DMS79 (cell line): ENCODE measurements at regions not wholly inside any gene's neighbourhood (a gene's known extent, or its start where the extent isn't known, plus 50 kb on each side); places are given as distances from the start of the nearest gene placed in this dataset.
"Not testable (repeated sequence)": the region's sequence is repeated elsewhere in the genome, so short reads cannot be mapped to it uniquely, and the experiment has no call there.

ENCODE experiments used
- DNase-seq: peaks from one replicate; lab custom pipeline; 2025; lab: John Stamatoyannopoulos, UW

- not testable (repeated sequence) for DNase-seq
Measured at GRCh38 chr1:146640671-146641070, 297.5 kb upstream of the NBPF12 start.

DNA sequence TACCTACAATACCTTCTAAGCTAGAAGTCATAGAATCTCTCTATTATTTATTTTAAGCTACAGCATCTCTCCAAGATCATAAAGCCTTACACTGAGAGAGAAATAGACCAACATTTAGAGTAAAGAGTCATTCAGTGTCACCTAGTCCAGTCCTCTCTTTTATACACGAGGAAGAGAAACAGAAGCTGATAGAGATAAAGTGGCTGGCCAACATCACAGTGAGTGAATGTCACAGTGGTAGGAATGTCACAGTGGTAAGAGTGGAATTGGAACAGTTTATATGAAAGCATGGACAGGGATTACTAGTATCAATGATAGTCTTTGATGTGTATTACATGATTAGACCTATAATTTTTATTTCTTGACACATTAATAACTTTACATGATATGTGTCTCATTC is 307.8 kb upstream of the NBPF12 start:
- DNase-seq, result not testable (repeated sequence)

- DNase-seq, result not testable (repeated sequence)
Measured at GRCh38 chr1:146618582-146618981, 319.5 kb upstream of the NBPF12 start.

DNA sequence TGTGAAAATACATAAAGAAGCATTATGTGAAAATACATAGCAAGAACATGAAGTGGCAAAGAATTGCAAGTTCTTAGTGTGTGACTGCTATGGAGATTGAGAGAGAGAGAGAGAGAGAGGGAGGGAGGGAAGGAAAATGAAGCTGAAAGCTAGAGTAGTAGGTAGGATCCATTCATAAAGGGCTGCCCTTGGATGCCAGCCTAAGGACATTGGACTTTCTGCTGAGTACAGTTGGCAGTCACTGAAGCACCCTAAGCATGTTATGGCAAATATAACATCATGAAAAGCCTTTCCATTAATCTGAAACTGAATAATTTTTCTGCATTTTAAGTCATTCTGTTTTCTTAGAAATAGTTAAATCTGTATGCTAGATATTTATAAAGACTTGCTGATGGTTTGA is 333.4 kb upstream of the NBPF12 start:
- DNase-seq, result not testable (repeated sequence)

GRCh38 chr1:146600720-146601307 is 337.3 kb upstream of the NBPF12 start:
- not testable (repeated sequence) for DNase-seq

GRCh38 chr1:146599906-146600305 is 338.2 kb upstream of the NBPF12 start:
- DNase-seq, result not testable (repeated sequence)

DNA sequence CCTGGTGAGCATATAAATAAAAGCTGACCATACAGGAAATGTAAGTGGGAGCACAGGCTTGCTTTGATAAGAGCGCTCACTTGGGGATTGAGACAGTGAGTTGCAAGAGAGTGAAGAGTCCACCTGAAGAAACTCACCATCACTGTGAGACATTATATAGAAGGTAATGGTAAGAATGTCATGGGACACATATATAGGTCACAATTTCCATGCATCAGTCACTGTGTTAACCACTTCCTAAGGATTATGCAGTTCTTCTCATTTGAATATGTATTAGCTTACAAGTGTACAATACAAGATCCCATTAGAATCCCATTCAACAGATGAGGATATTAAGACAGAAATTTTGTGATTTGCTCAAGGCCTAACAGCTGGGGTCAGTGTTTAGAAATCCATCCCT is 352.4 kb upstream of the NOTCH2NLA start:
- DNase-seq, result not testable (repeated sequence)

DNA sequence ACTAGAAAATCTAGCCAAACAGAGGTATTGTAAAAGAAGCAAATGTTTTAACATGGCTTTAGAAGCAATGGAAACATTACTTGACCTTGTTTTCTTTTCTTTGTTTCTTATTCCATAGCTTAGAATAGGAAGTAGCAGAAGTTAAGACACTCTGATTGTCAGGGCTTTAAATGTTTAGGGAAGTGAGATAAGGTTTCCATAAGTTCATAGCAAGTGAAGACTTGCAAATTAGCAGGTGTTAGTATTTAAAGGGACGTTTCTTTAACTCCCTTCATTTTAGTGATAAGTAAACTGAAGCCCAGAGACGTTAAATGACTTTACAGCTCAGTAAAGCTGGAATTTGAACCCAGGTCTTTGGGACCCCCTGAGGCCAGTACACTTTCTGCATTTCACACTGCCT is 338.7 kb upstream of the NOTCH2NLA start:
- DNase-seq, result not testable (repeated sequence)

DNA sequence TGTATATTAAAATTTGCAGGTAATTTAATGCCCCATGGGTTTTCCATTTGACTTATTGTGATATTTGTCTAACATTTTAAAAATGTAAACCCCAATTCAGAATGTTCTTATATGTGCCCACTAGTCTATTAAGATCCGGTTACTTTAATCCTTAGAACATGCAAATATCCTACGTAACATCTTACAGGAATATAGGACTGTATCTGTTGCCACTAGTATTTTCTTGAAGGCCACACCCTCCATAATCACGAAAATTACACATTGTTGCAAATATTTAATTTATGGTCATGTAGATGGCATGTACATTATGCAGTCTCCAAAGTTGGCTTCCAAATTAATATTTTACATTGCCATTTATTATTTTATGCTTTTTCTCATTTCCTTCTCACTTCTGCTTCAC is 329.2 kb upstream of the NOTCH2NLA start:
- DNase-seq, result not testable (repeated sequence)

- not testable (repeated sequence) for DNase-seq
Measured at GRCh38 chr1:146556405-146556804, 327.6 kb upstream of the NOTCH2NLA start.

- DNase-seq, result not testable (repeated sequence)
Measured at GRCh38 chr1:146552414-146552813, 323.6 kb upstream of the NOTCH2NLA start.

GRCh38 chr1:146548684-146549083 is 319.9 kb upstream of the NOTCH2NLA start:
- DNase-seq, result not testable (repeated sequence)

GRCh38 chr1:146546189-146546588 is 317.4 kb upstream of the NOTCH2NLA start:
- not testable (repeated sequence) for DNase-seq

DNA sequence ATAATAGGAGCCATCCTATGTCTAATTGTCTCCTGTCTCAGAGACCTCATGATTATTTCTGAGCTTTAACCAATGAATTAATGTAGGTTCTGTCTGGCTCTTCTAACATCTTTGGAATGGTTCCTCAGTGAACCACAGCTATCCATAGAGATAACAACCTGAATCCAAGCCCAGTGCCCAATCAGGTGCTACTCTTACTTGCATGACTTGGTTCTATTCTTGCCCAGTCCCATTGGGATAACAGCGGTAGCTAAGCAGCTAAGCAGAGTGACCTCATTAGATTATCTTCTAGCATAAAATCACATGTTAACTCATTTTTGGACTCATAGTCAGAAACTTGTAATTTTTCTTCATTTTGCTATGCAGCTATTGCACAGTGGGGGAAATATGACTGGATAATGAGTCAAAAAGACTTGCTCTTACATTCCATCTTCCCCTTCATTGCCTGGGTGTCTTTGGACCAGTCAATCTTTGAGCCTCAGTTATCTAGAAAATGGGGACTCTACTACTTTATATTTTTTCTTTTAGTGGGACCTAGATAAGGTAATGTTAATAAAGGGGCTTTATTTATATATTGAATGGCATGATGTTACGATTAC is 309.1 kb upstream of the NOTCH2NLA start:
- DNase-seq, result not testable (repeated sequence)

GRCh38 chr1:146536028-146536427 is 307.2 kb upstream of the NOTCH2NLA start:
- DNase-seq, result not testable (repeated sequence)

- DNase-seq, result not testable (repeated sequence)
Measured at GRCh38 chr1:146535575-146535974, 306.8 kb upstream of the NOTCH2NLA start.

GRCh38 chr1:146530958-146531357 is 302.1 kb upstream of the NOTCH2NLA start:
- DNase-seq, result not testable (repeated sequence)

DNA sequence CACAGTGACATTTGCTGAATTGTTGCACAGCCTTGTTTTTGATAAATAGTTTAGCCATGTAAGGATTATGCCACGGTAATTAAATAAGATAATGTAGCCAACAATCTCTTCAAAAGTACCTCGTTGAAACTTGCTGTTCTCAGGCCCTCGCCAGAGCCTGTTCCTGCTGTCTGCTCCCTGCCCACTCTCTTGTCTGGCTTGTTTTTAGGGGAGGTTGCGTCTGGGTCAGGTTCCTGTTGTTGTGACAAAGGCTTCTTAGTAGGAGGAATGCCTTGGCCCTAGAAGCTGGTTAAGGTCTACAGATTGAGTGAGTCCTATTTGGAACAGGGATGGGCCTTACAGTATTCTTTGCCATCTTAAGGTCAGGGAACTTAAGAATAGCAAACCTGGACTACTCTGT is 294.0 kb upstream of the NOTCH2NLA start:
- not testable (repeated sequence) for DNase-seq

GRCh38 chr1:146522345-146522744 is 293.5 kb upstream of the NOTCH2NLA start:
- DNase-seq, result not testable (repeated sequence)

GRCh38 chr1:146521804-146522203 is 293.0 kb upstream of the NOTCH2NLA start:
- not testable (repeated sequence) for DNase-seq

DNA sequence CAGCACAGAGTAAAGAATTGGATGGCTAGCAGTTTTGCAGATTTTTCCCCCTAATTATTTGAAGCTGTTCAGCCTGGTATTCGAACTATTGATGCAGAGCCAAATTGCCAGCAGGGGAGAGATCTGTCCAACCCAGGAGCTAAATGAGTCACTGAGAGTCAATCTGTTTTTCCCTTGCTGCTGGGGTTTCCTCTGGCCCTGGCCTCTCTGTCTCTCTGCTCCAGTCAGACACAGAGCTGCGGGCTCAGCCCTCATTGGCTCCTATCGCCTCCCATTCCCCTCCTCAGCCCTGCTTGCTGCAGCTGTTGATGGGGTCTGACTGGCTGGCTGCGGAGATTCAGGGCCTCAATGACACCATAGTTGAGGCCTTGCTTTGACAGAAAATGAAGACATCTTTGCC is 284.9 kb upstream of the NOTCH2NLA start:
- not testable (repeated sequence) for DNase-seq

- DNase-seq, result not testable (repeated sequence)
Measured at GRCh38 chr1:146511047-146511777, 282.4 kb upstream of the NOTCH2NLA start.
